Erythroblast (primary cell): ENCODE measurements at regions not wholly inside any gene's neighbourhood (a gene's known extent, or its start where the extent isn't known, plus 50 kb on each side); places are given as distances from the start of the nearest gene placed in this dataset.

Experiments used
- GATA1 ChIP-seq: IDR thresholded peaks from 2 replicates; pipeline ENCODE4 v1.6.1; 2011; ENCODE audit warnings: low read depth, mild to moderate bottlenecking, control low read depth, low read length, moderate library complexity
- POLR2A ChIP-seq: IDR thresholded peaks from 2 replicates; pipeline ENCODE4 v1.6.1; 2011; ENCODE audit warnings: mild to moderate bottlenecking, low read length

DNA sequence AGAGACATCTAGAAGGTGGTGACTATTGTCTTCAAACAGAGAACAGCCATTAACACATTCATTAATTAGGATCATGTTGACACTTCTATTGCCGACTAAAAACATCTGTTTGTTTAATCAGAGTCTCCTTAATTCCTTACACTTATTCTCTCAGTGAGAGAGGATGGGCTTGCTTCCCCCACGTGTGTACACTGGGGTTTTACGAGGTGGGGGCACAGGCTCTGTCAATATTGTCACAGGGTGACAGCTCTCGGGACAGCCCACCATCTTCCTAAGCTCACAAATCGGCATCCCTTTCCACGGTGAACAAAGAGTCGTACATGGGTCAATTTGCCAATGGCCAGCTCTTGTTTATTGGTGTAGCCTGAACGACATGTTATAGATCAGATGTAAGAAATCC lies 413.2 kb downstream of the MIAT start:
- TF ChIP-seq POLR2A = no peak
- TF ChIP-seq GATA1 = no peak
